ENCODE measurements at regions not wholly inside any gene's neighbourhood (a gene's known extent, or its start where the extent isn't known, plus 50 kb on each side); places are given as distances from the start of the nearest gene placed in this dataset.

DNA sequence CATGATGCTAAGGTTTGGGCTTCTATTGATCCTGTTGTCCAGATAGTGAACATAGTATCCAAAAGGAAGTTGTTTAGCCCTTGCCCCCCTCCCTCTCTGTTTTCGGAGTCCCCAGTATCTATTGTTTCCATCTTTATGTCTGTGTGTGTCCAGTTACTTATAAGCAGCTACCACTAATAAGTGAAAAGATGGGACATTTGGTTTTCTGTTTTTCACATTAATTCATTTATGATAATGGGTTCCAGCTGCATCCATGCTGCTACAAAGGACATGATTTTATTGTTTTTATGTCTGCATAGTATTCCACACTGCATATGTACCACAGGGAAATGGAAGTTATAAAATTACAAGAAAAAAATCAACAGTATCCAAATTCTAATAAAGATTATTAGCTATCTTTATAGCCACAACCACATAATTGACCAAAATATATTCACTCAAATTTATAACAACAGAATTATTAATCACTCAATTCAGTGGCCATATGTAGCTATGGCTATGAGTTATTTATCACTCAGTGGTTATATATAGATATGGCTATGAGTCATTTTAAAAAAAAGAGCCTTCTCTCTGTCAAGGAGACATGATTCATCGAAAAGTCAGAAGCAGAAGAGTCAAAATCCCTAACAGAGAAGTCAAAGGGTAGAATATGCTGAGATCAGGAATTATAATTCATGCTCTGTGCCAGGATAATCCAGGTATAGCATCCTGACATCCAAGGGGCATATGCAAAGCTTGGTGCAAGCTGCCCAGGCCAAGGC, 367.5 kb downstream of the DEPDC1B start:
- DNase-seq: no peak

DNA sequence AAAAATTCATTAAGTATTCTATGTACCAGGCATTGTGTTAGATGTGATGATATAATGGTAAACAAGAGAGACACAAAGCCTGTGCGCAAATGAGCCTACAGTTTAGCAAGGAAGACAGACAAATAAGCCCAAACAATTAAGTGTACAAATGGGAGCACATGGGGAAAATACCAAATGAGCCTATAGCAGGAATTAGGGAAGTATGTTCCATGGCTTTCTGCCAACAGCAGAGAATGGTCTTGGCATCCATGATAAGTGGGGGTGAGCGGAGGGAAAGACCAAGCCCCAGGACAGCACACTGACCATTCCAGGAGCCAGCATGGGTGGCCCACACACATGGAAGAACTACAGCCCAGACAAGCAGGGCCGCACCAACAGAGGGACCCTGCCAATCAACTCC, 369.7 kb downstream of the DEPDC1B start:
- no peak for DNase-seq

- no peak for DNase-seq
These were observed 374.1 kb downstream of the DEPDC1B start for GRCh38 chr5:60325870-60326269.

DNA sequence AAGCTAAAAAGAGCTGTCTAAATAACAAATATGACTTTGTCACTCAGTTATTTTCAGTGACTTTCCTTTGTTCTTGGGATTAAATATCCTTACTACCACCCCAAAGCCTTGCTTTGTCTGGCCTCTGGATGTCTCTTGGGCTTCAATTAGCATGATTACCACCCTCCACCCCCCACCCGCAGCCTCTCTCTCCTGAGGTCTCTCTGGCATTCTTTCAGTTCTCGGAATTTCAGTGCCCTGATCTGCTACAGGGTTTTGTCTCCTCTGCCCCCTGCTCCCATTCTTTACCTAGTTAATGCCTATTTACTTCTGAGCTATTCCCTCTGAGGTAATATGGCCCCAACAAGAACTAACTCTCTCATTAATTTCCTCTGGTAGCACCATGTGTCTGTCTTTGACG, 376.4 kb downstream of the DEPDC1B start:
- DNase-seq: no peak

- no peak for DNase-seq
These were observed 387.9 kb downstream of the DEPDC1B start for GRCh38 chr5:60312098-60312497.

DNA sequence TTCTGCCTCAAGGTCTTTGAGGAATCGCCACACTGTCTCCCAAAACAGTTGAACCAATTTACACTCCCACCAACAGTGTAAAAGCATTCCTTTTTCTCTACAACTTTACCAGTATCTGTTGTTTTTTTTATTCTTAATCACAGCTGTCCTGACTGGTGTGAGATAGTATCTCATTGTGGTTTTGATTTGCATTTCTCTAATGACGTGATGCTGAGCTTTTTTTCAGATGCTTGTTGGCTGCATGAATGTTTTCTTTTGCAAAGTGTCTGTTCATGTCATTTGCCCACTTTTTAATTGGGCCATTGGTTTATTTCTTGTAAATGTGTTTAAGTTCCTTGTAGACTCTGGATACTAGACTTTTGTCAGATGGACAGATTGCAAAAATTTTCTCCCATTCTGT, 400.0 kb downstream of the DEPDC1B start:
- no peak for DNase-seq

GRCh38 chr5:60297658-60298057, 402.3 kb downstream of the DEPDC1B start:
- no peak for DNase-seq

DNA sequence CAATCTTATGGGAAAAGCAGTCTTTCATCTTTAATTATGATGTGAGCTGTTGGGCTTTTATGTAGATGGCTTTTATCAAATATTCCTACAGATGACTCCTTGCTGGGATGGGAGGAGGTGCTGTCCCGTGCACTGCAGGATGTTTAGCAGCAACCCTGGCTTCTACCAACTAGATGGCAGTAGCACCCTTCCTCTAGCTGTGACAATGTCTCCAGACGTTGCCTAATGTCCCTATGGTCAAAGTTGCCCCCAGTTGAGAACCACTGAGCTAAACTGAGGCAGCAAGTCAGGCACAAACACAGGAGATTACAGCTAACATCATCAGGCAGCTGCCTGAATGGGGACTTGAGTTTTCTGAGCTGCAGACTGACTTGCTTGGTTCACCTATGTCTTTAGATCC, 401.9 kb upstream of the PDE4D start:
- no peak for DNase-seq

DNA sequence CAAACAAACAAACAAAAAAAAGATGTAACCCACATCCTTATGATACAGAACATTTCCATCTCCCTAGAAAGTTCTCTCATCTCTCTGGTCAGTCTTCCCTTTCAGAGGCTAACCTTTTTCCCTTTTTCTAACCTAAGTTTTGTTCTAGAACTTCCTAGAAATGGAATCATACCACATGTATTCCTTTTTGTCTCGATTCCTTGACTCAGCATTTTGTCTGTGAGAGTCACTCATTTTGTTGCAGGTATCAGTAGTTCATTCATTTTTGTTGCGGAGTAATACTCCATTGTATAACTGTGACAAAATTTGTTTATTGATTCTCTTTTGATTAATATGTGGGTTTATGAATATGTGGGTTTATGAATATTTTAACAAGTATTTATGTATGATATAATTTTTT, 400.0 kb upstream of the PDE4D start:
- no peak for DNase-seq

- no peak for DNase-seq
These were observed 393.7 kb upstream of the PDE4D start for GRCh38 chr5:60287174-60287771.

- DNase-seq: no peak
These were observed 392.4 kb upstream of the PDE4D start for GRCh38 chr5:60285910-60286309.

DNA sequence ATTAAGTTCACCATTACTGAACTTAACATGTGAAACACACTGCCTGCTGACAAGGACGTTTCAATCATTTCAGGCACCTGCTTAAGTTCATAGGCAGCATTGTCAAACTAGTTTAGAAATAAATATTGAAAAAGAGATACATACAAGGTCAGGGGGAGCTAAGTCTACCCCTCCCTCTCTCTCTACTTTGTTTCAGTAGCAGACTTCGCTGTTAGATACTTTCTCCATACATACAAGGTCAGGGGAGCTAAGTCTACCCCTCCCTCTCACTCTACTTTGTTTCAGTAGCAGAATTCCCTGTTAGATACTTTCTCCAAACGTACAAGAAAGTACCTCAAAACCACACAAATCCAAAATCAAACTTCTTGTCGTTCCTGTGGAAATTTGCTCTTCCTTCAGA, 387.4 kb upstream of the PDE4D start:
- DNase-seq: no peak

DNA sequence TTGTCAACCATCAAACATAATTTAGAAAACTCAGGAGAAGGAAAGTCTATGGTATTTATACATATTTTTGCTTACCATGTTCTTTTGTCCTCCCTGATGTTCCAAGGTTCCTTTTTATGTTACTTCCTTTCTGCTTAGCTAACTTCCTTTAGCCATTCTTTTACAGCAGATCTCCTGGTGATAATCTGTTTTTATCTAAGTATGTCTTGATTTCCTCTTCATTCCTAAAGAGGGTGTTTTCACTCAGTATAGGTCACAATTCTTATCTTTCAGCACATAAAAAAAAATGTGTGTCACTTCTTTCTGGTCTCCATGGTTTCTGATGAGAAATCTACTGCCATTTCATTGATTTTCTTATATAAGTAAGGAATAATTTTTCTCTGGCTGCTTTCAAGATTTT, 384.4 kb upstream of the PDE4D start:
- no peak for DNase-seq

DNA sequence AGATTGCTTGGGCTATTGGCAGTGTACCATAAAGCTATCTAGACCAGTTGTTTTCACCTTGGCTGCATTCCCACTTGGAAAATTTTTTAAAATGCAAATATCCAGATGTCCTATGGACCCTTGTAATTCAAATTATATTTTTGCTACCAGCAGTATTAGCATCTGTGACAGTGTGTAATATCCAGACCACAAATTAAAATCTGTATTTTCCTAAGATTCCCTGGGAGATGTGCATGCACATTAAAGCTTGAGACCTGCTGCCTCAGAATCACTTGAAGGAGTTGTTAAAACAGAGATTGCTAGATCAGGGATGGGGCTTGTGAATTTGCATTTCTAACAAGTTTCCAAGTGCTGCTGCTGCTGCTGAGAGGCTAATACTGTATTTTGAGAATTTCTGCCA, 381.2 kb upstream of the PDE4D start:
- no peak for DNase-seq

DNA sequence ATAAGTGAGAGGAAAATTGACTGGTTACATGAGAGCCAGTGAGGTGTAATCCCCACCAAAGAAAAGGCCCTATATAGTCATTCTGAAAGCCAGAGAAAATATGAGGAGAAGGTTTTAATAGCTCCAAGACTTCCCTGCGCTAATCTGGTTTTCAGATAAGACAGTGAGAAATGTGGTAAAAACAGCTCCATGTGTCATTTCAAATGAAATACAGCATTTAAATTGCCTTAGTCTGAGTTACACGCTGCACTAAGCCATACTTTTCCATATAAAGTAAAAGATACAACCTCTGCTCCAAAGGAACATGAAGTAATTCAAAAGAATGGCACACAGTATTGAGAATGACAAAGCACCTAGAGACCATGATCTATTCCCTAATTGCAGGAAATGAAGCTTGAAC, 378.0 kb upstream of the PDE4D start:
- no peak for DNase-seq

- DNase-seq: no peak
These were observed 374.4 kb upstream of the PDE4D start for GRCh38 chr5:60267907-60268306.

DNA sequence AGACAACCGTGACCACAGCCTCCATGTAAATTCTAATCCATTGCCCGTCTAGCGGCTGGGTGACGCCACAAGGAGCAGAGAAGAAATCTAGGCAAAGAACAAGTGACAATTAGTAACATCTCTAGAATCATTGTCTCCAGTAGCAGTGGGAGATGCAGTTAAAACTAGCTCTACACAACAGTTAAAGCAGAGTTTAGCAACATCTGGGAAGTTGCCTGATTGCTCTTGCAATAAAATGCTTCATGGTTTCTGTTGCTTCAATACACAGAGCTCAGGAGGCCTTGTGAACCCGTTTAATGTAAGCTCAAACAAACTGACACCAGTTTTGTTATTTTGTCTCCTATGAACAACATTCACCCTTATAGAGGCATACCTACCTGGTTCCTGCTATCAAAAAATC, 369.8 kb upstream of the PDE4D start:
- no peak for DNase-seq

DNA sequence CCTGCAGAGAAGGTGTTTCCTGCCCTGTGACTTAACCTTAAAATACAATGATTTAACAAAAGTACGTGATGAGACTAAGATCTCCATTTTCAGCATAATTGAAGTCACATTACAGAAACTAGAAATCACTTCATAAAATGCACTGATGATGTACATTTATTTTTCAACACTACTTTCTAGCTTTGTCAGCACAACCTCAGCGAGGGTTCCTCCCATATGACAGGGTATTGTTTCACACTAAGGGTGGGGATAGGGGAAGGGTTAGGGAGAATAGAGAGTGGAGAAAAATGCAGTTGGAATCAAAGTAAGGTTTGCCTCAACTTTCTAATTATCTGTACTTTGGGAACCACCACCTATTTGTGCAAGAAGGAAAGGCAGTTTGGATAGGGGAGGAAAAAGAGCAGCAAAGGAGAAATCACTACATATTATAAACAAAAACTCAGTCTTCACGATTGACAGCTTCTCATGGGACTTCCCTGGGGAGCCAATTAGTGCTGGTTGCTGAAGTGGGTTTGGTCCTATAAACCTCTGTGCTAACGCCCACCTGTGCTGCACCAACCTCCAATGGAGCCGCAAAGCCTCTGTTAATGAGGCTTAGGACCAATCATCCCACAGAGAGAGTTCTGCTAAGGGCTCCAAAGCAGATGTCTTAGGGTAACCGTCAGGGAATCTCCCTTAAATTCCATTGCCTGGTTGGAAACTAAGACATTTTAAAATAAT, 369.2 kb upstream of the PDE4D start:
- DNase-seq: no peak

GRCh38 chr5:60261732-60262131, 368.2 kb upstream of the PDE4D start:
- DNase-seq: no peak

DNA sequence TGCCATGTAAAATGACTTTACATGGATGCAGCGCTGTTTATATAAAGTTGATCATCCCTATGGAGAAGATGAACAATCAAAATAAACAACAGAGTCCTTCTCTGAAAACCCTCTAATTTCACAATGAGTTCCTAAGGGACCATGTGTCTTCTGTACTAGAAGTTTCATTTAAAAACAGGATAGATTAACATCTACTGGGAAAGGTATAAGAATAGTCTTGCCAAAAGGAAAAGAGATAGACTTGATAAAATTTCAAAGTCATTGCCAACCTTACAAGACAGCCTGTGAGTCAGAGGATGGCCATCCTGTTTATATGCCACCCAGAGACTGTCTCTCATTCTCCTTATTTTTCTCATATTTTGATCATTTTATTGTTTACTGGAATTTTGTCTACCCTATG, 367.1 kb upstream of the PDE4D start:
- no peak for DNase-seq

- DNase-seq: no peak
These were observed 366.2 kb upstream of the PDE4D start for GRCh38 chr5:60259730-60260129.

DNA sequence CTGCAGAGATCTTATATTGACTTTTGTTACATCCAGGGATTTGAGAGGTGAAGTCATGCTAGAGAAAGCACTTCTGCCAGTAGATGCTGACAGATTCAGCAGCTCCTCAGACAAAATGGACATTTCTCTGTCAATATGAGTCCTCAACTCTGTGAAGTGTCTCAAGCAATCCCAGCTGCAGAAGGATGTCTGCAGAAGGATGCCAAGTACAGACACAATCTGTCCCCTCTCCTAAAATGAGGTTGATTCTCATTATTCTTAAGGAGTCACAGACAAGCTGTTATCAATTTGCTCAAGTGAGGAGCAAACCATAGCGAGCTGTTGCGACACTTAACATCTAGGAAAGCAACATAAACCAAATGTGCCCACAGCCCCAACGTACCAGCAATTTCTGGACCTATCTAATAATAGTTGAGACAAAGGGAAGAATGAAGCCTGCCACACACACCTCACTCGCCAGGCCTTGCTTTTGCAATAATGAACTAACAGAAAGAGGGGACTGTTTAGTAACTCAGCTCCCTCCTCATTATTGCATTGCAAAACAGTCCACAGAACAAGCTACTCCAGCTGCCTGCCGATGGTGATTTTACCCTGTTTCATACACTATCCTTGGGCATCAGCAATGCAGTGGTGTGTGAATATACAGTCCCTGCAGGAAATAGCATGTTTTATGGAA, 364.2 kb upstream of the PDE4D start:
- no peak for DNase-seq

DNA sequence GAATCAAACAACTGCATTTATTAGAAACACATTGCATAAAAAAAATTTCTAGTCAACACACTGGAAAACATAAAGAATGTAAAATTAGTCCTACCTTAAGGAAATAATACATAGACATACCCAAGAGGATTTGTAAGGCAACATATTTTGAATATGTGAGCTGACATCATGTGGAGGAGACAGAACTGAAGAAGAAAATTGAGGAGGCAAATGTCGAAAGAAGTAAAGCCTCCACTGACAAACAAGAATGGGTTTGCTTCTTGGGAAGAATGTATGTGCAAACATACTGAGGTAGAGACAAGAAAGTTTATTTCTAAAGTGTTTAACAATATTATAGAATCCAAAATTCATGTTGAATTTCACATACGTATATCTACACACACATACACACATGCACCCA, 363.0 kb upstream of the PDE4D start:
- no peak for DNase-seq

- no peak for DNase-seq
These were observed 355.4 kb upstream of the PDE4D start for GRCh38 chr5:60248901-60249300.
